Muscle layer of duodenum (tissue), 2 donors: ENCODE measurements at regions not wholly inside any gene's neighbourhood (a gene's known extent, or its start where the extent isn't known, plus 50 kb on each side); places are given as distances from the start of the nearest gene placed in this dataset.

Experiments used
- H3K27ac ChIP-seq: one replicate; pipeline ENCODE4 v1.7.0; 2013; ENCODE audit warnings: mild to moderate bottlenecking, low read length
- H3K27me3 ChIP-seq: one replicate; pipeline ENCODE4 v1.7.0; 2013; ENCODE audit warnings: low read depth, mild to moderate bottlenecking, control low read depth, low read length
- H3K36me3 ChIP-seq, 2 donors: one replicate each; pipeline ENCODE4 v1.7.0; 2013; ENCODE audit warnings: low read length in 2 of 2, control low read depth in 1 of 2, mild to moderate bottlenecking in 1 of 2; ENCODE audit not compliant: insufficient read depth in 2 of 2, control insufficient read depth in 1 of 2
- H3K4me1 ChIP-seq, 2 donors: one replicate each; pipeline ENCODE4 v1.7.0; 2013; ENCODE audit warnings: low read length in 2 of 2, mild to moderate bottlenecking in 2 of 2, control low read depth in 1 of 2, moderate library complexity in 1 of 2; ENCODE audit not compliant: insufficient read depth in 2 of 2, control insufficient read depth in 1 of 2
- H3K4me3 ChIP-seq, 2 donors: one replicate each; pipeline ENCODE4 v1.7.0; 2013; ENCODE audit warnings: low read length in 2 of 2, low read depth in 1 of 2, mild to moderate bottlenecking in 1 of 2
- H3K9me3 ChIP-seq, 2 donors: one replicate each; pipeline ENCODE4 v1.7.0; 2013; ENCODE audit warnings: low read length in 2 of 2, control low read depth in 1 of 2, mild to moderate bottlenecking in 1 of 2; ENCODE audit not compliant: control insufficient read depth in 1 of 2
- donor health status: healthy.

DNA sequence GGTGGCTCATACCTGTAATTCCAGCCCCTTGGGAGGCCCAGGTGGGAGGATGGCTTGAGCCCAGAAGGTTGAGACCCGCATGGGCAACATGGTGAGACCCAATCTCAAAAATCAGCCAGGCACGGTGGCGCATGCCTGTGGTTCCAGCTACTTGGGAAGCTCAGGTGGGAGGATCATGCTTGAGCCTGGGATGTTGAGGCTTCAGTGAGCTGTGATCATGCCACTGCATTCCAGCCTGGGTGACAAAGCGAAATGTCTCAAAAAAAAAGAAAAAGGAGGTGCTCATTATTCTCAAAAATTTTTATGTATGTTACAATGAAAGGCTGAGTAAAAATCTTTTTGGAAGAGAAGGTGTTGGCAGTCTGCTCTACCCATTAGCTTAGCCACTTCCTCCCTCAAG, 106.8 kb downstream of the TSN start:
- Histone ChIP-seq H3K4me1 (no peaks in the 10 kb centered on the region), H3K36me3 (no peaks in the 10 kb centered on the region), H3K4me3 (no peak overlapping the region), H3K9me3 (no peaks in the 10 kb centered on the region), H3K27me3 (no peaks in the 10 kb centered on the region), H3K27ac (no peak overlapping the region)

DNA sequence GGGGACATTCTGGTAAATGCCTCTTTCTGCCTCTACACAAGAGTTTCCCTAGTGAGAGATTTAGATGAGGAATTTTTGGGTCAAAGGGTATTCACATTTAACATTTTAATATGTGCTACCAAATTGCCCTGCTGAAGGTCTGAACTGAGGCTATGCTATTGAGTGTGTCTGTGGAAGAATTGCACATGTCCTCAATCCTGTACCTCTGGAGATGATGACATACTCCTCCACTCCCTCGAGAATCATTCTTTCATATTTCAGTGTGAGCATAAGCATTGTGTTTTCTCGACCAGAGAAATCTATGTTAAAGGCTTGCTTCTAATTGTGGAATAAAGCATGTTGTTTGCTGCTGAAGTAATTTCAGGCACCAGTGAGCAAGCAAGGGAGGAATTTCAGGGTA, 110.5 kb downstream of the TSN start:
- no peak overlapping the region for H3K4me3 ChIP-seq
- H3K27me3 ChIP-seq = no peaks in the 10 kb centered on the region
- H3K27ac ChIP-seq = no peak overlapping the region
- H3K9me3 ChIP-seq = no peaks in the 10 kb centered on the region
- H3K4me1 ChIP-seq = no peaks in the 10 kb centered on the region
- no peaks in the 10 kb centered on the region for H3K36me3 ChIP-seq

DNA sequence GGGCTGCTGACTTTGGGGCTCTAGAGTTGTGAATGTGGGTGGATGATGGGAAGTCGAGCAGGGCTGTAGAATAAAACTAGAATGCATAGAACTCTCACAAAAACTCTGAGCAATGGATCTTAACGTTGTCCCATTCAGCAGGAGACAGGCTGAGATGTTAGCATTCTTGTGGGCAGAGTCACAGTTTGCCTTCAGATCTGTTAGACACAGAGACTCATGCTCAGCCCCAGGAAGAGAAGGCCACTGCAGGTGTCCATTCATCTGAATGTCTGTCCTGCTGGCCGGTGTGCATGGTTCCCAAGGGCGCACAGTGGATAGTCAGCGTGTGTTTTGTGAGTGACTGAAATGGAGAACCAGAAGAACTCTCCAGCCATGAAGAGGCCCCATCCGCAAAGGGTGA, 111.3 kb downstream of the TSN start:
- Histone ChIP-seq H3K4me1 (no peaks in the 10 kb centered on the region), H3K36me3 (no peaks in the 10 kb centered on the region), H3K4me3 (no peak overlapping the region), H3K27ac (no peak overlapping the region), H3K27me3 (no peaks in the 10 kb centered on the region), H3K9me3 (no peaks in the 10 kb centered on the region)

DNA sequence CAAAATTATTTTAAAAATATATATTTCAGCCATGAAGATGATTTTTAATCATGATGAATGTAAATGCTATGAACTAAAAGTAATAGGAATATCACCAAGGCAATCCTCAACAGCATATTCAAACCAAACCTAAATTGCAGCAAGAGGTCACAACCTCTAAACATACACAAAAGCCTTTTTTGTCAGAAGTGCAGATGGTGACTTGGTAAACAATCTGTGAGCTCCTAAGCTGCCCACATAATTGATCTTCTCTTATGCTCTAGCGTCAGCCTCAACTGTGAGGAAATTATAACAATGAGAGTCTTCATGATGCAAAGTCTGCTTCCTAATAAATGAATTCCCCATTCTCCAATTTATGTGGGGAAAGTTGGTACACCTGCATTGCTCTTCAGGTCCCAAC, 113.2 kb downstream of the TSN start:
- Histone ChIP-seq H3K4me1 (no peaks in the 10 kb centered on the region), H3K9me3 (no peaks in the 10 kb centered on the region), H3K36me3 (no peaks in the 10 kb centered on the region), H3K4me3 (no peak overlapping the region), H3K27ac (no peak overlapping the region), H3K27me3 (no peaks in the 10 kb centered on the region)

DNA sequence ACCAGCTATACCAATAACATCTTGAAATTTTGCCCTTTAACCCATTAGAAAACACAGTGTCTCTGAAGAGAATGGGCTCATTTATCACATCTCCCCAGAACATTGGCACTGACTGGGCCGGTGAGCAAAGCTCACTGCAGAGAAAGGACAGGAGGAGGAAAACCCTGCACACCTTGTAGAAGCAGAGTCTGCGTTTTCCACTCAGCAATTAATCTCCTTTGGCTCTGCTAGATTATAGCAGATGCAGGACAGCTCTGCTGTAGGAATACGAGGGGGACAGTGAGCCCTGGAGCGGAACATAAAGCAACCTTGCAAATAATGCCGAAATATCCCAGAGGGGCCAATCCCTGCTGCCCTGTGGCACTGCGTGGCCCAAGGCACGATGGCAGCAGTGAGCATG, 113.9 kb downstream of the TSN start:
- H3K9me3 ChIP-seq = no peaks in the 10 kb centered on the region
- H3K36me3 ChIP-seq = no peaks in the 10 kb centered on the region
- H3K4me1 ChIP-seq = no peaks in the 10 kb centered on the region
- no peak overlapping the region for H3K27ac ChIP-seq
- no peaks in the 10 kb centered on the region for H3K27me3 ChIP-seq
- no peak overlapping the region for H3K4me3 ChIP-seq

DNA sequence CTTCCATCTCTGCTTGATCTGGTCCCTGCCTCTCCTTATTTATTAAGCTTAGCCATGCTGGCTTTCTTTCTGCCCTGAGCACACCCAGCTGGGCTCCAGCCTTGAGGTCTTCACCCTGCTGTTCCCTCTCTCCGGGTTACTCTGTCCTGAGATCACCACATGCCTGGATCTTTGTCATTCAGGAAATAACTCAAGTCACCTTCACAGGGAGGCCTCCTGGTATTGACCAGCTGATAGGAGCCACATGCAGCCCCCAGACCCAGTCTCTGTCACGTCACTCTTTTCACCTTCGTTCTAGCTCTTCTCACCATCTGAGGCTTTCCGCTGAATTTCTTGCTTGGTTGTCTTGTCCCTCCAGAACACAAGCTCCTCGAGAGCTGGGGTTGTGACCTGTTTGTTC, 114.4 kb downstream of the TSN start:
- H3K27me3 ChIP-seq = no peaks in the 10 kb centered on the region
- H3K36me3 ChIP-seq = no peaks in the 10 kb centered on the region
- H3K4me1 ChIP-seq = no peaks in the 10 kb centered on the region
- no peak overlapping the region for H3K27ac ChIP-seq
- H3K9me3 ChIP-seq = no peaks in the 10 kb centered on the region
- H3K4me3 ChIP-seq = no peak overlapping the region

GRCh38 chr2:121872651-121873050, 117.2 kb downstream of the TSN start:
- Histone ChIP-seq H3K36me3 (no peaks in the 10 kb centered on the region), H3K4me3 (no peak overlapping the region), H3K27ac (no peak overlapping the region), H3K4me1 (no peaks in the 10 kb centered on the region), H3K9me3 (no peaks in the 10 kb centered on the region), H3K27me3 (no peaks in the 10 kb centered on the region)

DNA sequence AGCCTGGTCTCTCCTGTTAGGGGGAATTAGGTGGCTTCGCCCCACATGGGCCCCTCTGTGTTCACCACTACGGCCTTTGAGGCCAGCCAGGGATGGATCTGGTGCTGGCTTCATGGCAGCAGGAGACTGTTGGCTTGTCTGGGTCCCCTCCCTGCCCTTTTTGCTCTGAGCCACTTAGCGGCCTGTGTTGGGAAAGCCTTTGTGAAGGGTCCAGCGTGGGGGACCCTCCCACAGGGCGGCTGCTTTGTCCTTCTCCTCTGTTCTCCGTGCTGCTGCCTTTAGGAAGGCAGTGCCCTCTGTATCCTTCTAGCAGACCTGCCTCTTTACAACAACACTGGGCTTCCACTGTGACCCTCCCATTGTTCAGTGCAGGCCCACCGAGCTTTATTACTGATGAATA, 118.4 kb downstream of the TSN start:
- no peak overlapping the region for H3K4me3 ChIP-seq
- H3K27ac ChIP-seq = no peak overlapping the region
- H3K4me1 ChIP-seq = no peaks in the 10 kb centered on the region
- no peaks in the 10 kb centered on the region for H3K9me3 ChIP-seq
- no peaks in the 10 kb centered on the region for H3K27me3 ChIP-seq
- H3K36me3 ChIP-seq = no peaks in the 10 kb centered on the region

DNA sequence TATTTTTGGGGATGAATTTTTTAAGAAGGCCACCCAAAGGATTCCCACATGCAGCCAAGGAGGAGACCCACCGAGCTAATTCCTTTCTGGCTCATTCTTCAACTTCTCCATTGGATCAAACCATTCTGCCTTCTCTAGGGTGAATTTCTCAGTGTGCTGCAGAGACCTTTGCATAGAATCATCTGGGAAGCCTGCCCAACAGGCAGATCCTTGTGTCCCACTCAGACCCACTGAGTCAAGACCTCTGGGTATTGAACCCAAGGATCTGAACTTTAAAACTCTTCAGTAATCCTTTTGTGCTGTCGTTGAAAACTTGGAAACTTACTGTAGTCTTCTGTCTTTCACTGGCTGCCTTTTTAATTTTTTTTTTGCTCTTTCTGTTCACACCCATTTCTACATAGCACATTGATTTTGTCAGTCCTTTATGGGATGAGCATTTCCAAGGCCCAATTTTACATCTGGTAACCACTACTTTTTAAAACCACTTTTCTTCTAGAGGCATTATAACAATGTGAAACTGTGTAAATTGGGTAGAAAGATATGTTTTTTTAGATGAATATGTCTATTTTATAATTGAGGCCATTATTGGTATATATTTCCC, 120.2 kb downstream of the TSN start:
- no peak overlapping the region for H3K4me3 ChIP-seq
- no peaks in the 10 kb centered on the region for H3K36me3 ChIP-seq
- no peaks in the 10 kb centered on the region for H3K27me3 ChIP-seq
- H3K9me3 ChIP-seq = no peaks in the 10 kb centered on the region
- H3K4me1 ChIP-seq = no peaks in the 10 kb centered on the region
- H3K27ac ChIP-seq = no peak overlapping the region

GRCh38 chr2:121877366-121877765, 121.9 kb downstream of the TSN start:
- Histone ChIP-seq H3K9me3 (no peaks in the 10 kb centered on the region), H3K4me3 (no peak overlapping the region), H3K4me1 (no peaks in the 10 kb centered on the region), H3K27me3 (no peaks in the 10 kb centered on the region), H3K36me3 (no peaks in the 10 kb centered on the region), H3K27ac (no peak overlapping the region)

DNA sequence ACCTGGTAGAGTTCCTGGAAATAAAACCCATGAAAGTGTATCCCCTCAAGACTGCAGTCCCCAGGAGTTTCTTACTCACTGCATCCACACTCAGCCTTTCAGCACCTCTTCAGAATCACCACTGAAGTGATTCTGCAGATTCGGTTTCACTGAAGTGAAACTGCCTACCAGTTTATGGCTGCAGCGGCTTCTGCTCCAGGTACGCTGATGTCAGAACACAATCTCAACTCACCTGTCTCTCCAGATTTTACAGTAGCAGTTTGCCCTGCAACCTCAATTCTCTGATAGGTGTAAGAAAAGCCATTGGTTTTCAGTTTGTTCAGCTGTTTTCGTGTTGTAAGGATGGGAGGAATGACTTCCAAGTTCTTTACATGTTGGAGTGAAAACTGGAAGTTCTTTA, 124.8 kb downstream of the TSN start:
- Histone ChIP-seq H3K4me1 (no peaks in the 10 kb centered on the region), H3K9me3 (no peaks in the 10 kb centered on the region), H3K36me3 (no peaks in the 10 kb centered on the region), H3K27me3 (no peaks in the 10 kb centered on the region), H3K27ac (no peak overlapping the region), H3K4me3 (no peak overlapping the region)

- no peaks in the 10 kb centered on the region for H3K36me3 ChIP-seq
- no peak overlapping the region for H3K27ac ChIP-seq
- H3K4me1 ChIP-seq = no peaks in the 10 kb centered on the region
- H3K9me3 ChIP-seq = no peaks in the 10 kb centered on the region
- H3K27me3 ChIP-seq = no peaks in the 10 kb centered on the region
- H3K4me3 ChIP-seq = no peak overlapping the region
These were observed 125.6 kb downstream of the TSN start for GRCh38 chr2:121881038-121881437.
